ENCODE measurements at regions not wholly inside any gene's neighbourhood (a gene's known extent, or its start where the extent isn't known, plus 50 kb on each side); places are given as distances from the start of the nearest gene placed in this dataset.

DNA sequence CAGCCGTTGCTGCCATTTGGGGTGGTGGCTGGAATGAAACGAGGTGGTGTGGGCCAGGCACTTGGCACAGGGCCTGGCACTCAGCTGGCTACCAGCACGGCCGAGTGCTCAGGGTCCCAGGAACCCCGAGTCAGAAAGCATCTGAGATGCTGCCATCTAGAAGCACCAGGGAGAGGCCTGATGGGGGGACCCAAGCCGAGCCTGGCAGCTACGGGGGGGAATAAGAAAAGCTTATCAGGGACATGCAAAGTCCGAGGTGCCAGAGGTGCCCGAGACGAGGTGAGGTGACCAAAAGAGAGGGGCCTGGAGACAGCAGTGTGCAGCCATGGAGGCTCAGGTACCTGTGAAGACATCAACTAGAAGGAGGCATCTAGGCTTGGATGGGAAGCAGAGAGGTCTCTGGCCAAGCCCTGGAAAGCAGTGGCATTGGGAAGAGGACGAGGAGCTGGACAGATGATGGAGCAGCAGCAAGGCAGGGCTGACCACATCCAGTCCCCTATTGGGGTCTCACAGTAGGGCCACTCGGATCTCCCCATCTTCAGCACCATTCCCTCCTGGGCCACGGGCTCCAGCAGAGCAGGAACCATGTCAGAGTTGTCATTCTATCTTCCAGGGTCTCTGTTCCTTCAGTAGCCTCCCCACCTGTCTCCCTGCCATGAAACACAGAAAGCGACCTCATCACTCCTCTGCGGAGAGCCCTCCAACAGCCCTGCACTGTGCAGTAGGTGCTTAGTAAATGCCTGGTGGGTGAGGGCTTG, 59.3 kb upstream of the DIO3 start:
- Histone ChIP-seq H3K27me3 (ENCODE audit: low read depth) (peaks cover 91% of the 10 kb centered on the region), H3K4me3 (no peak overlapping the region), H3K27ac (replicated peaks) (no peak overlapping the region), H3K4me1 (no peaks in the 10 kb centered on the region), H3K9me3 (replicated peaks) (peaks cover 10% of the 10 kb centered on the region), H3K36me3 (no peaks in the 10 kb centered on the region)
- DNase-seq: no peak
- no peak for TF ChIP-seq CTCF (IDR thresholded peaks at IDR 0.05; ENCODE audit: borderline replicate concordance)
- intact Hi-C loops (cut with micrococcal nuclease): no loop called here

DNA sequence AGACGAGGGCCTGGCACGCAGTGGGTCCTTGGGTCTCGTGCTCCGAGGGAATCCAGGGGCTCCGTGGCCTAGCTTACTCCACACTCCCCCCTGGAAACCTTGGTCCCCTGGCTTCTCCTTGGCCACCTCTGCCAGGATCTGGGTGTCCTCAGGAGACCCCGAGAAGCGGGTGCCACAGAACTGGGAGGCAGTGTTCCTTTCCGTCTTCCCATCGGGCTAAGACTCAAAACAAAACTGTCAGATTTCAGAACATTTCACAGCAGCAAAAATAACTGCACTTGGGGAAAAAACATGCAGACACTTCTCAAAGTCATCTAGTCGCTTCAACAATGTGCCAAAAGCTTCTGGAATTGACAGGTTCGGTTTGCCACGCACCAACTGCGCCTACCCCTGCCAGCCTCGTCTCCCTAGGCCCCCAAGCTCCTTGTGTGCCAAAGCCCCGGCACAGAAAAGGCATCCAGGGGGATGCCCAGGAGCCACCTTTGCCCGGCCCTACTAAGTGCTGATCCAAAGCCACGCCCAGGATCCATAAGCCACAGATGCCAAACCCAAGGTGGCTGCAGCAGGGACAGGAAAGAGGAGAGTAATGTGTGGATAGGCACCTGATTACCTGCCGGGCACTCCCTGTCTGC, 58.4 kb upstream of the DIO3 start:
- H3K27ac ChIP-seq (replicated peaks): no peak overlapping the region
- DNase-seq: no peak
- no peak for TF ChIP-seq CTCF (IDR thresholded peaks at IDR 0.05; ENCODE audit: borderline replicate concordance)
- H3K36me3 ChIP-seq: no peaks in the 10 kb centered on the region
- intact Hi-C loops (cut with micrococcal nuclease): no loop called here
- peaks cover 82% of the 10 kb centered on the region for H3K27me3 ChIP-seq (ENCODE audit: low read depth)
- H3K4me3 ChIP-seq: no peak overlapping the region
- H3K4me1 ChIP-seq: no peaks in the 10 kb centered on the region
- peaks cover 10% of the 10 kb centered on the region for H3K9me3 ChIP-seq (replicated peaks)

DNA sequence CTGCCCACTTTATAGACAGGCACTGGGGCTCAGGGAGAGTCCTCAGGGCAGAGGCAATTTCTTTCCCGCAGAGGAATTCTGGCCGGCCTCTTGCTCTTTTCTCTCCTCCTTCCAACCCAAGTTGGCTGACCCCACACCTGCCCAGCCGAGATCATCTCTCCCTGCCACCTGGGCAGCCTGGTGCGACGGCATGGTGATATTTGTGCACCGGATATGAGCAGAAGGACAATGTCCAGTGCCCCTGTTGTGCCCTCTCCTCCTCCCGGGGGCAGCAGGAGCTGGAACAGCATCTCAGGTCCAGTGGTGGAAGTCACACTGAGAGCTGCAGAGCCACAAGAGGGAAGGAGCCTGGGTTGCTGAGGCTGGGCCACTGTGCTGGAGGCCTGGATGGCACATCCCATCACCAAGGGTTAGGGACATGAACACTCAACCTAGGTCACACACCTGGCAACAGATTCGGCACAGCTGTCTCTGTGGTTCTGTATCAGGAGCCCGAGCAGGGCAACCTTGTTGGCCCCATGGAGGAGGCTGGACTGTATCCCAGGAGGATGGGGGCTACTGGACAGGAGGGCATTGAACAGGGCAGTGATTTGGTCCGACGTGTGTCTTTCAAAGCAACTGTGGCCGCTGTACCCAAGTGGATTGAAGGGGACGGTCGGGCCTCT, 57.7 kb upstream of the DIO3 start:
- Histone ChIP-seq H3K4me1 (no peaks in the 10 kb centered on the region), H3K4me3 (no peak overlapping the region), H3K36me3 (no peaks in the 10 kb centered on the region), H3K9me3 (replicated peaks) (peaks cover 10% of the 10 kb centered on the region), H3K27me3 (ENCODE audit: low read depth) (peaks cover 76% of the 10 kb centered on the region), H3K27ac (replicated peaks) (no peak overlapping the region)
- no peak for TF ChIP-seq CTCF (IDR thresholded peaks at IDR 0.05; ENCODE audit: borderline replicate concordance)
- intact Hi-C loops (cut with micrococcal nuclease): no loop called here
- DNase-seq: no peak

DNA sequence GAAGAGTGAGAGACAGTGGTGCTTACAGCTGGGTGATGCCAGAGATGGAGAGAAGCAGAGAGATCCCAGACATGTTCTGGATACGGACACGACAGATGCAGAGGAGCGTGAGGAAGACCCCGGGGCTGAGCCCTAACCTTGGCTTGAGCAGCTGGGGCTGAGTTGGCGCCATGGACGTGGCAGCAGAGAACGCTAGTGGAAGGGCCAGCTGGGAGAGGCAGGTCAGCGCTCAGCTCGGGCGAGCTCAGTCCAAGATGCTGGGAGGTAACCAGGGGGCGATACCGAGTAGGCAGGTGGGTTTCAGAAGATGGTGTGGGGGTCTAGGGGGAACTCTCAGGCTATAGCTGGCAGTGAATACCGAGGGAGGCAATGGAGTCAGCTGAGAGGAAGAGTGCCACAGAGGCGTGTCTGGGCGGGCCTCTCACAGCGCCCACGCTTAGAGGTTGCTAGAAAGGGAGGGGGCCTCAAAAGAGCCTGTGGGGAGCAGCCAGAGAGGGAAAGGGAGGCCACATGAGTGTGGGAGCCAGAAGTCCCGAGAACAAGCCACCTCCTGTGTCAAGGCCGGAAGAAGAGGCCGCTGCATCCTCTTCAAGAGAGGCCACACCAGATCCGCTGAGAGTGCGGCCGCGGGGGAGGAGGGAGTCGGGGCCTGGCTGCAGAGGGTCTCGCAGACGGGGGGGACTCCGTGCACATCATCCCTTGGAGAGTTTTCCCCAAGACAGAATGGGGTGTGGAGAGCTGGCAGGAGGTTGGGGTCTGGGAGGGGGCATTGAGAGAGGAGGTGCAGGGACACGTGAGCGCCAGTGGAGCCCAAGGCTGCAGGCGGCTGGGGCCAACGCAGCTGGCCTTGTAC, 57.0 kb upstream of the DIO3 start:
- Histone ChIP-seq H3K36me3 (no peaks in the 10 kb centered on the region), H3K4me3 (no peak overlapping the region), H3K9me3 (replicated peaks) (peaks cover 10% of the 10 kb centered on the region), H3K27me3 (ENCODE audit: low read depth) (peaks cover 69% of the 10 kb centered on the region), H3K4me1 (no peaks in the 10 kb centered on the region), H3K27ac (replicated peaks) (no peak overlapping the region)
- TF ChIP-seq CTCF (IDR thresholded peaks at IDR 0.05; ENCODE audit: borderline replicate concordance): no peak
- DNase-seq: no peak
- intact Hi-C loops (cut with micrococcal nuclease): no loop called here
